ENCODE measurements at regions not wholly inside any gene's neighbourhood (a gene's known extent, or its start where the extent isn't known, plus 50 kb on each side); places are given as distances from the start of the nearest gene placed in this dataset.
"Not testable (repeated sequence)": the region's sequence is repeated elsewhere in the genome, so short reads cannot be mapped to it uniquely, and the experiment has no call there.

GRCh38 chr21:27870755-27871154 is 903.9 kb upstream of the ADAMTS5 start:
- H3K27ac ChIP-seq (ENCODE audit: low read depth in 1 of 2, low read length in 2 of 2); DNase-seq; H3K4me3 ChIP-seq (ENCODE audit: low read length in 2 of 2); ATAC-seq (ENCODE audit: low FRiP score); H3K36me3 ChIP-seq (ENCODE audit: control insufficient read depth in 1 of 2, insufficient read depth in 2 of 2, low read length in 1 of 2); H3K27me3 ChIP-seq (ENCODE audit: control insufficient read depth in 1 of 2, insufficient read depth in 2 of 2, low read length in 1 of 2); intact Hi-C loops (cut with DNase I); H3K4me1 ChIP-seq (ENCODE audit: control insufficient read depth in 1 of 2, insufficient read depth in 2 of 2, low read length in 2 of 2); H3K9me3 ChIP-seq (ENCODE audit: control insufficient read depth, low read length): not testable (repeated sequence)

GRCh38 chr21:27860314-27860955 is 893.5 kb upstream of the ADAMTS5 start:
- H3K27ac ChIP-seq (ENCODE audit: low read depth in 1 of 2, low read length in 2 of 2); H3K36me3 ChIP-seq (ENCODE audit: control insufficient read depth in 1 of 2, insufficient read depth in 2 of 2, low read length in 1 of 2); ATAC-seq (ENCODE audit: low FRiP score); H3K27me3 ChIP-seq (ENCODE audit: control insufficient read depth in 1 of 2, insufficient read depth in 2 of 2, low read length in 1 of 2); DNase-seq; H3K9me3 ChIP-seq (ENCODE audit: control insufficient read depth, low read length); intact Hi-C loops (cut with DNase I); H3K4me1 ChIP-seq (ENCODE audit: control insufficient read depth in 1 of 2, insufficient read depth in 2 of 2, low read length in 2 of 2); H3K4me3 ChIP-seq (ENCODE audit: low read length in 2 of 2): not testable (repeated sequence)
- 34 to 37% methylated on average over 3 of the region's 3 CpGs for WGBS, 2 donors

- WGBS, 2 donors, result 95 to 98% methylated on average over 5 of the region's 5 CpGs
- H3K9me3 ChIP-seq (ENCODE audit: control insufficient read depth, low read length); H3K4me1 ChIP-seq (ENCODE audit: control insufficient read depth in 1 of 2, insufficient read depth in 2 of 2, low read length in 2 of 2); intact Hi-C loops (cut with DNase I); ATAC-seq (ENCODE audit: low FRiP score); H3K4me3 ChIP-seq (ENCODE audit: low read length in 2 of 2); DNase-seq; H3K36me3 ChIP-seq (ENCODE audit: control insufficient read depth in 1 of 2, insufficient read depth in 2 of 2, low read length in 1 of 2); H3K27me3 ChIP-seq (ENCODE audit: control insufficient read depth in 1 of 2, insufficient read depth in 2 of 2, low read length in 1 of 2); H3K27ac ChIP-seq (ENCODE audit: low read depth in 1 of 2, low read length in 2 of 2): not testable (repeated sequence)
Measured at GRCh38 chr21:27858053-27858825, 891.4 kb upstream of the ADAMTS5 start.

- H3K4me1 ChIP-seq (ENCODE audit: control insufficient read depth in 1 of 2, insufficient read depth in 2 of 2, low read length in 2 of 2); H3K4me3 ChIP-seq (ENCODE audit: low read length in 2 of 2); H3K27me3 ChIP-seq (ENCODE audit: control insufficient read depth in 1 of 2, insufficient read depth in 2 of 2, low read length in 1 of 2); DNase-seq; H3K27ac ChIP-seq (ENCODE audit: low read depth in 1 of 2, low read length in 2 of 2); intact Hi-C loops (cut with DNase I); ATAC-seq (ENCODE audit: low FRiP score); H3K9me3 ChIP-seq (ENCODE audit: control insufficient read depth, low read length); H3K36me3 ChIP-seq (ENCODE audit: control insufficient read depth in 1 of 2, insufficient read depth in 2 of 2, low read length in 1 of 2): not testable (repeated sequence)
- 17% methylated on average over 3 of the region's 3 CpGs for whole genome bisulfite sequencing, 2 donors
Measured at GRCh38 chr21:27856988-27857387, 890.1 kb upstream of the ADAMTS5 start.

GRCh38 chr21:27841084-27841672 is 874.3 kb upstream of the ADAMTS5 start:
- H3K27me3 ChIP-seq (ENCODE audit: control insufficient read depth in 1 of 2, insufficient read depth in 2 of 2, low read length in 1 of 2), result no peaks in the 10 kb centered on the region

GRCh38 chr21:27840262-27840661 is 873.4 kb upstream of the ADAMTS5 start:
- Histone ChIP-seq H3K4me3 (ENCODE audit: low read length in 2 of 2) (no peak overlapping the region), H3K4me1 (ENCODE audit: control insufficient read depth in 1 of 2, insufficient read depth in 2 of 2, low read length in 2 of 2) (no peaks in the 10 kb centered on the region), H3K27ac (ENCODE audit: low read depth in 1 of 2, low read length in 2 of 2) (no peak overlapping the region), H3K36me3 (ENCODE audit: control insufficient read depth in 1 of 2, insufficient read depth in 2 of 2, low read length in 1 of 2) (no peaks in the 10 kb centered on the region), H3K27me3 (ENCODE audit: control insufficient read depth in 1 of 2, insufficient read depth in 2 of 2, low read length in 1 of 2) (no peaks in the 10 kb centered on the region), H3K9me3 (ENCODE audit: control insufficient read depth, low read length) (no peaks in the 10 kb centered on the region)
- ATAC-seq (ENCODE audit: low FRiP score), result no peak
- DNase-seq, result no peak
- WGBS, 2 donors, result 7 to 10% methylated on average over 3 of the region's 3 CpGs
- intact Hi-C loops (cut with DNase I), result no loop called here

More at GRCh38 chr21:27841084-27841672, 874.3 kb upstream of the ADAMTS5 start:
- 97% methylated on average over 3 of the region's 3 CpGs for WGBS, 2 donors
- Histone ChIP-seq H3K27ac (ENCODE audit: low read depth in 1 of 2, low read length in 2 of 2) (no peak overlapping the region), H3K4me3 (ENCODE audit: low read length in 2 of 2) (no peak overlapping the region), H3K4me1 (ENCODE audit: control insufficient read depth in 1 of 2, insufficient read depth in 2 of 2, low read length in 2 of 2) (no peaks in the 10 kb centered on the region), H3K36me3 (ENCODE audit: control insufficient read depth in 1 of 2, insufficient read depth in 2 of 2, low read length in 1 of 2) (no peaks in the 10 kb centered on the region), H3K9me3 (ENCODE audit: control insufficient read depth, low read length) (no peaks in the 10 kb centered on the region)
- no peak for ATAC-seq (ENCODE audit: low FRiP score)
- no peak for DNase-seq
- intact Hi-C loops (cut with DNase I), result no loop called here

- DNase-seq (no peak), ATAC-seq (ENCODE audit: low FRiP score) (no peak)
- Histone ChIP-seq H3K27ac (ENCODE audit: low read depth in 1 of 2, low read length in 2 of 2) (no peak overlapping the region), H3K36me3 (ENCODE audit: control insufficient read depth in 1 of 2, insufficient read depth in 2 of 2, low read length in 1 of 2) (no peaks in the 10 kb centered on the region), H3K4me3 (ENCODE audit: low read length in 2 of 2) (no peak overlapping the region), H3K27me3 (ENCODE audit: control insufficient read depth in 1 of 2, insufficient read depth in 2 of 2, low read length in 1 of 2) (no peaks in the 10 kb centered on the region), H3K9me3 (ENCODE audit: control insufficient read depth, low read length) (no peaks in the 10 kb centered on the region), H3K4me1 (ENCODE audit: control insufficient read depth in 1 of 2, insufficient read depth in 2 of 2, low read length in 2 of 2) (no peaks in the 10 kb centered on the region)
- 53 to 62% methylated on average over 3 of the region's 3 CpGs for WGBS, 2 donors
- intact Hi-C loops (cut with DNase I), result no loop called here
Measured at GRCh38 chr21:27839512-27840115, 872.7 kb upstream of the ADAMTS5 start.

- H3K9me3 ChIP-seq (ENCODE audit: control insufficient read depth, low read length), result no peaks in the 10 kb centered on the region
- 11 to 16% methylated on average over 1 of the region's 1 CpG for WGBS, 2 donors
- intact Hi-C loops (cut with DNase I), result no loop called here
- no peaks in the 10 kb centered on the region for H3K4me1 ChIP-seq (ENCODE audit: control insufficient read depth in 1 of 2, insufficient read depth in 2 of 2, low read length in 2 of 2)
- no peak overlapping the region for H3K4me3 ChIP-seq (ENCODE audit: low read length in 2 of 2)
- ATAC-seq (ENCODE audit: low FRiP score) (no peak), DNase-seq (no peak)
- H3K27me3 ChIP-seq (ENCODE audit: control insufficient read depth in 1 of 2, insufficient read depth in 2 of 2, low read length in 1 of 2), result no peaks in the 10 kb centered on the region
- no peak overlapping the region for H3K27ac ChIP-seq (ENCODE audit: low read depth in 1 of 2, low read length in 2 of 2)
- no peaks in the 10 kb centered on the region for H3K36me3 ChIP-seq (ENCODE audit: control insufficient read depth in 1 of 2, insufficient read depth in 2 of 2, low read length in 1 of 2)
Measured at GRCh38 chr21:27838573-27838972, 871.7 kb upstream of the ADAMTS5 start.
